Stimulated activated CD4-positive, alpha-beta T cell treated with anti-CD3 and anti-CD28 coated beads, Interleukin-4, amount 100 ng/mL, for 48 hours (primary cell): ENCODE measurements at regions not wholly inside any gene's neighbourhood (a gene's known extent, or its start where the extent isn't known, plus 50 kb on each side); places are given as distances from the start of the nearest gene placed in this dataset.

Experiments
- DNase-seq, 2 donors: peaks; one replicate each; pipeline ENCODE4 v3.0.0-alpha.2; 2020; ENCODE audit warnings: low read depth in 2 of 2

- no peak for DNase-seq
These were observed 108.7 kb upstream of the TTC29 start for GRCh38 chr4:147054228-147054872.

- no peak for DNase-seq
These were observed 111.4 kb upstream of the TTC29 start for GRCh38 chr4:147056940-147057610.

DNA sequence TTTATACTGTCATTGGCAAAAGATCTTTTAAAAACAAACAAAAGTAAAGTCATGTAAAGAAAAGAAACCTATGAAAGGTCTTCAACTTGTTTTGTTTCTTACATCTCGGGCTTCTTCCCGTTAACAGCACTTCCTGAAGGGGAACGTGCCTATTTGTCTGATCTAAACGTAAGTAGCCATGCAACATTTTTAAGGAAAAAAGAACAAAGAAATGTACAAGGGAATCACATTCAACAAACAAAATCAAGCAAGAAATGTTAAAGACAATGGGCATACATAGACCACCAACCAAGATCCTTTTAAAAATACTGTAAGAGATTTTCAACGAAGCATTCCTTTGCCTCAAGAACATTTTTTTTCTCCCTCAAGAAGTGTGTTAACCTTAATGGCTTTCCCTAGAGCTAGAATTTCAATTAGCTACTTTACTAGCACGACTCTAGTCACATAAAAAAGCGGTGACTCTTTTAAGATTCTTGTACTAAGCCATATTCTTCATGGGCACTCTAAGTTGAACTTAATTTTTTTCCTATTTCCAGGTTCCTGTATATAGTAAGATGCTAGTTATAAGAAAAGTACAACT lies 112.0 kb upstream of the TTC29 start:
- no peak for DNase-seq

DNA sequence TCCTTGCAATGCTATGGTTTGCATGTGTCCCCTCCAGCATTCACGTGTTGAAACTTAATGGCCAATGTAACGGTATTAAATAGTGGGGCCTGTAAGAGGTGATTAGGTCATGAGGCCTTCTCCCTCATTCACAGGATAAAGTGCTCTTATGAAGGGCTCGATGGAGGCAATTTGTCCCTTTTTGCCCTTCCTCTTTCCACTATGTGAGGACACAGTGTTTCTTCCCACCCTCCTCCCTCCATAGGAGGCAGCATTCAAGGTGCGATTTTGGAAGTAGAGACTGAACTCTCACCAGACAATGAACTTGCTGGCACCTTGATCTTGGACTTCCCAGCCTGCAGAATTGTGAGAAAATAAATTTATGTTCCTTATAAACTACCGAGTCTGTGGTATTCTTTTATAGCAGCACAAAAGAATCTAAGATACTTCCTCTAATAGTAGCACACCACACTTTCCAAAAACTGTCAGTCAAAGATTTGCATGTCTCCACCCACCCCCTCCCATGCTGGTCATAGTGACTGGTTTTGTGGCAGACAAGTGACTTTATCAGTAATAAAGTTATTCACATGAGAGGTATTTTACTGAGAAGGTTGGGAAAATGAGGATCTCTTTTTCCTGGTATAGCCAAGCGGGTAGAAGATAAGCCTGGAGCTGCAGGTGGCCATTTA lies 113.5 kb upstream of the TTC29 start:
- DNase-seq: no peak

DNA sequence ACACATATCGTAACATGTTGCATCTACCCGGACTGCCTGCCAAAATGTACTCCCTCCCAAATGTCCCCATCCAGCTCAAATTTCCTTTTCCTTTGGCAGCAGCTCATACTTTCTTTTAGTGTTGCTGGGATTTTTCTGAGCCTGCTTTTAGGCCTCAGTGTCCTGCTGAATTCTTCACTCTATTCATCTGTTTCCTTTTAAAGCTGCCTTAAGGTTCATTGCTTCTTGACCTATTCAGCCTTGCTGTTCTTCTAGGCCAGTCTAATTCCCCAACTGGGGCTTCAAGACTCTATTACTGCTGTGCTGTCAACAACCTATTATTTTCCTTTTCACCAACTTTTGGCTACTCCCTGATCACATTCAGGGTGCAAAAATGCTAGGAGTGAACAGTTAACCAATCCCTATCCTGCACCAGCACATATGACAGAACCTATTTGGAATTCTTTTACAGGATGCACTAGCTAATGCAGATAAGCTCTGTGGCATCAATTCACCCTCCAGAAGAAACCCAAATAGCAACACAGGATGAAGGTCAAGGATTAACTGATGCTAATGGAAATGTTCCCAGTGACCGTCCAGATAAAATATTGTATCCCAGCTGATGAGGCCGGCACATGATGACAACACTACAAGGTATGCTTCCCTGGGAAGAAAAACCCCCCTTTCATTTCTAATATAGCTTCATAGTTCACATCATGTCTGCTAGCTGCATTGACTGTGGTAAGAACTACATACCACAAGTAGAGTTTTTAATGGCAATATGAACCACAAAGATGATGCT lies 114.7 kb upstream of the TTC29 start:
- DNase-seq: no peak

DNA sequence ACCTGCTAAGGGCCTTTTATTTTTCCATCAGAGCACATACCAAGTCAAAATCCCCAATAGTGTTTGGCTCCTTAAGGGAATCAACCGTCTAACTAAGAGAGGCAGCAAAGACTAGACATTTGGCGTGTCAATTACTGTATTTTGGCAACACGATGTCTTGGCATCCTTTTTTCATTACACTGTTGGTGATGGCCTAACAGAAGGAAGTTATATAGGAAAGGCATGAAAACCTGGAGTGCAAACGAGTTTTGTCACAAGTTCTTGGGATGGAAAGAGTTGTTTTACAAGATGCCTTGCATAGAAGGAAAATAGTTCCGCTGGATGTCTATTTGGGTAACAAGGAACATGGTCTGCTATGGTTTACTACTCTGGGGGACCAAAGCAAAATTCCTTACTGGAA lies 119.2 kb upstream of the TTC29 start:
- DNase-seq: no peak

DNA sequence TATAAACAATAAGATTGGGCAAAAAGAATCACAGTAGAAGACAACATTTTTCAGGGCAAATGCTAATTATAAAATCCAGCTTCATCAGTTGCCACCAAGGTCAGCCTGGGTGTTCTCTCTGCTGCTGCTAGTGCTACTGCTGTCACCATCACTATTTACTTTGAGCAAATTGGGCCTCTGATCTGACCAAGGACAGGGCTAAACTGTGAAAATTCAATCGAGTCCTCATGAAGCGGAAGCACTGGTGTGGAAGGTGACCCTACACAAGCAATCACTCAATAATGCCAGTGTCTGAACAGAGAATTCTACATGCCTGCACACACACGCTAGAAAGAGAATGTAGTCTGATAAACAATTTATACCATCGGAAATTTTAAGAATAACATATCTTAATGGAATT lies 122.9 kb upstream of the TTC29 start:
- no peak for DNase-seq

- no peak for DNase-seq
These were observed 125.6 kb upstream of the TTC29 start for GRCh38 chr4:147071209-147071740.

GRCh38 chr4:147076179-147076578 lies 130.5 kb upstream of the TTC29 start:
- DNase-seq: no peak

GRCh38 chr4:147076728-147077127 lies 131.1 kb upstream of the TTC29 start:
- DNase-seq: no peak

DNA sequence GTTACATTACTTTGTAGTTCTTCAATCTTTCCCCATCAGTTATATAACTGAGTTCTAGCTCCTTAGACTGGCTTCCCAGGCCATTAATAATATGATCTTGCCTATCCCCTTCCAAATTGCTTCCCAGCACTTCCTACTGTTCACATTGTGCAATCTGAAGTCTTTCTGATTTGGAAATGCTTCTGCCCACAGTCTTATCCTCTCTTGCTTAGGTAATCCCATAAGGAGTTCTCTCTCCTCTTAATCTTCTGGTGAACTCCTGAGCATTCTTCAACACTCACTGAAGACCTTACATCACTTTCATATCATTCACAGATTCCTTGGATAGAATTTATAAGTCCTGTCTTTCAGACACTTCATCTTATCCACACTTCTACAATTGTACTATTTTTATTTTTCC lies 132.7 kb upstream of the TTC29 start:
- no peak for DNase-seq

DNA sequence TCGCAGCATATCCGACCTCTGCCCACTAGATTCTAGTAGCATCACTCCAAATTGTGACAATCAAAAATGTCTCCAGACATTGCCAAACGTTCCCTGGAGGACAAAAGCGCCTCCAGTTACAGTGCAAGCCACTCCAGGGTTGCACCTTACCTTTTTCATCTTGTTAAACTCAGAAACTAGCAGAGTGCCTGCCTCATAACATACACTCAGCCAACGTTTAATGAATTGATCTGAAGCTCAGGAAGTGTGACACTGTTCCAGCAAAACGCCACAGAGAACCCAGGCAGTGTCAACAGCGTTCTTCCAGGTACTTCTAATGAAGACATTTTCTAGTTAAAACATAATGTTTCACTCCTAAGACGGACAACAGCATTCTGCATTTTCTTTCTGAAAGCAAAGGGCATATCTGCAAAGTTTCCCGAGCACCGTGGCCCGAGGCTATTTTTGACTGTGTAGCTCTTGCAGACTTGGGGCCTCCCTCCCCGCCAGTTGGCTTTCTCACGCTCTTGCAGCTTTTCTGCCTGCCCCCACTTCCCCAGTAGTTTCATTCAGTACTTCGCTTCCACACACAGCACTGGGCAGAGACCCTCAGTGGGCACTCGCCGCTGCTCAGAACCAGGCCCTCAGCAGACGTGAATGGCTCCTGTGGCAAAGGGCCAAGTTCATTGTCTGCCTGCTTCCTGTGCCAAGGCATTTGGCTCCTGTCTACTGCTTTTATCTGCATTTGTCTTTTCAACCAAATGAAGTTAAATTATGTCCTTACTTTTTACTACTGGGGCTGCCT lies 133.4 kb upstream of the TTC29 start:
- no peak for DNase-seq

- DNase-seq: no peak
These were observed 139.2 kb upstream of the TTC29 start for GRCh38 chr4:147084861-147085260.

DNA sequence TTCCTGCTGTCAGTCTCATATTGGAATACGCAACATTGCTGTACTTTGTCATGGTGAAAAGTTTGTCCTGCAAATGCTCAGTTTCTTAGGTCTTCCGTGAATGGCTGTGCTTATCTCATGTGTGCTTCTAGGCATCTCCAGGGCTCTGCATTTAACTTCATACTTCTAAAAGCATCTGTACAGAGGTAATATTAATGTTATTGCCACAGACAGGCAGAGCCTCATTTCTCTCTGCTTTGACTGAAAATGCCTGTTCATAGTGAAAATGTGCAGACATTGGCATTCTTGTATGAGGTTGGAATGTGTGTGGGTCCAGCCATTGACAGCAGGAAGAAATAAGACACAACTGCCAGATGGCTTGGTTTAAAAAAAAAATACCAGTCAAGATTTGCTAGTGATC lies 140.1 kb upstream of the TTC29 start:
- DNase-seq: no peak

DNA sequence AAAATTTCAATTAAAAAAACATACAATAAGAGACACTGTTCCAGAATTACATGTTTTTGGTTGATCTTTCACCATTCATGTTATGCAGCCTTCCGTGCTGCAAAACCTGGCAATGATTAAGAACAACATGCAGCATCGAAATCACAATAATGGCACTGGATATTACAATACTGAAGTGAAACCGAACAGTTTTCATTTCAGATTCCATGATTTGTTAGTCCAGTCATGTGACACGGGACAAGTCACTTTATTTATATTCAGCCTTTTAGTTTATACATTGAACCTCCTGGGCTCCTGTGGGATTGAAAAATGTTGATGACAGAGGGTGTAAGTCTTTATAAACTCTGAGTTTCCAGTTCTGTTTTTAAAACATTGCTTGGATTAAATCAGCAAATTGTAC lies 142.5 kb upstream of the TTC29 start:
- DNase-seq: no peak

DNA sequence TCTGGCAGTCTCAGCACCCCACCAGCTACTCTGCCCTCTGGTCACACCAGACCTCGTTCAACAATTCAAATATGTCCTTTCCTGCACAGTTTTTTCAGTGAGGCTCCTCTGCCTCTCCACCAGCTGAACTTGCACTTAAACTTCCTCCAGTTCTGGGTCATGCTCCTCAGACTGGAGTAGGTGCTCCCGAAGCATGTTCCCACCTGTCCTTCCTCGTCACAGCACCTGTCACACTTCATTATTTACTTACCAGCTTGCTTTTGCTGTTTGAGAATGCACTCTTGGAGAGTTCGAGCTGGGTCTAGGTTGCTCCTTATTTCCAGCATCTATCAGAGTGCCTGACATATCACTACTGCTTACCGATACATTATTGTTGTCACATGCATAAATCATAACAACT lies 144.8 kb upstream of the TTC29 start:
- no peak for DNase-seq

- no peak for DNase-seq
These were observed 147.5 kb upstream of the TTC29 start for GRCh38 chr4:147093206-147093605.

GRCh38 chr4:147094238-147094637 lies 148.6 kb upstream of the TTC29 start:
- DNase-seq: no peak

- no peak for DNase-seq
These were observed 151.3 kb upstream of the TTC29 start for GRCh38 chr4:147096667-147097604.

GRCh38 chr4:147101678-147102077 lies 156.0 kb upstream of the TTC29 start:
- DNase-seq: no peak
